ENCODE measurements at regions not wholly inside any gene's neighbourhood (a gene's known extent, or its start where the extent isn't known, plus 50 kb on each side); places are given as distances from the start of the nearest gene placed in this dataset.

DNA sequence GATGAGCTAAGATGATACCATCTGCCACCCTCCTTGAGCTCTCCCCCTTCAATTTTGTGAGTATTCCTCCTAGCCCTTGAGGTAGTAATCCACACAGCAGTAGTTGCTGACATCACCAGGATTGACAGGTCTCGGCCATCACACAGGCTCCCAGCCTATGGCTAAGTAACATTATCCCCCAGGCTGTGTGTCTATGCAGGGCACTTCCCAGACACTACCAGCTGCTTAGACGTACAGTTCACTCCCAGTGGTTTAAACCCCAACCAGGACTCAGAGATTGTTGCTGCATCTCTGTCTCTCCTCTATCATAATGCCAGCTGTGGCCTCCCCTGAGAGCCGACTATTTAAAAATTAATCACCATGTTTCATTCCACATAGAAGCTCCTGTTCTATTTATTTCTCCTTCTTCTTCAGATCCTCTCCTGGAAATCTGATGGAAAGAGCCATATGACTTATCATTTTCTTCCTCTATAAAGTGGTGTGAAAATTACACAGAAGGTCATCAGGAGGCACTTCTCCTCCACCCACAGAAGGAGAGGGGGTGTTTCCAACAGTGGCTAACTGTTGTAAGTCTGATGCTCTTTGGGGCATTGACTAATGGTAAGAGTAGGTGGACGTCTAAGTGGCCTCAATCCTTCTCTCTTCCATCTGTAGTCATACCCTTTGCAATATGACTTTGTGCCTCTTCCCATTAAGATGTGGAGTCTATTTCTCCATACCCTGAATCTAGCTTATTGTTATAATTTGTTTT, 396.3 kb downstream of the SETD4 start:
- no peak for TF ChIP-seq POLR2AphosphoS5 (IDR thresholded peaks at IDR 0.05; ENCODE audit: low read depth, low read length)
- no peak for TF ChIP-seq POLR2A (IDR thresholded peaks at IDR 0.05; ENCODE audit: low read depth, low read length)

Measured in GM12892 (cell line).